Activated T-helper 9 cell treated with anti-CD3 and anti-CD28 coated beads, Interleukin-2, amount 50 U/mL, for 16 hours (primary cell): ENCODE measurements at regions not wholly inside any gene's neighbourhood (a gene's known extent, or its start where the extent isn't known, plus 50 kb on each side); places are given as distances from the start of the nearest gene placed in this dataset.
"Not testable (repeated sequence)": the region's sequence is repeated elsewhere in the genome, so short reads cannot be mapped to it uniquely, and the experiment has no call there.

Source experiments
- DNase-seq: peaks from one replicate; pipeline ENCODE4 v3.0.0-alpha.2; 2020; ENCODE audit warnings: low read depth

DNA sequence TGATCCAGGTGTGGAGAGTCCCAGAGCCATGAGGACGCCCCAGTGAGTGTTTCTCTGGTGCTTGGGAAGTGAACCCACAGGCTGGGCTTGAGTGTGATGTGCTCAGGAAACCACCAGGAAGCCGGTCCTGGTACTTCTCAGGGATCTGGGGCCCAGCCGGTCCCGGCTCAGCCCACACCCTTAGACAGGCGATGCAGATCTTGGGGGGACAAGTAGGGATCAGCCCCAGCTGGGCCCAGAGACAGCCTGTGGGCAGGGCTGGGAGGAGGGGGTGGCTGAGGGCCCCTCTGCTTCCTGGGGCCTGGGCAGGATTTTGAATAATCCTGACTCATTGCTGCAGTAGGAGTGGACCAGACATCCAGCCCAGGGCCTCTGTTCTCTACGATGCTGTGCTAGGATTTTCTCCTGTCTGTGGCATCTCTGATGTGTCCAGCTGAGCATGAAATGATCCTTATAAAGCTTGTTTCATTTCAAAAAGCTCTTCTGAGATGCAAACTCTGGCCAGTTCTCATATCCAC, 698.0 kb downstream of the PTPRU start:
- DNase-seq = no peak

DNA sequence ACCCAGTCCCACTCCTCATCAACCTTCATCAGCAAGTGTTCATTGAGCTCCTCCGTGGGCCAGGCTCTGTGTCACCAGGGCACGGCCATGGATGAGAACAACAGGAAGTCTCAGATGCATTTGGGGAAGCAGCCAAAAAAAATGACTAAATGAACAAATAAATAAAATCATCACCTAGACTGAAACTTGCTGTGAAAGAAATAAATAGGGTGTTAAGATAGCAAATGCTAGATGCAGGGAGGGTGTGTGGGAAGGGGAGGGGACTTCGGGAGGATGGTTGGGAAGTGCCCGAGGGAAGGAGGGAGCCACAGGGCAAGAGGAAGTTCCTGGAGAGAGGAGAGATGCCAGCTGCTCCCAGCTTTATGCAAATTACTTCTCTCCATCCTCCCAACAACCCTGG, 696.7 kb downstream of the PTPRU start:
- no peak for DNase-seq

DNA sequence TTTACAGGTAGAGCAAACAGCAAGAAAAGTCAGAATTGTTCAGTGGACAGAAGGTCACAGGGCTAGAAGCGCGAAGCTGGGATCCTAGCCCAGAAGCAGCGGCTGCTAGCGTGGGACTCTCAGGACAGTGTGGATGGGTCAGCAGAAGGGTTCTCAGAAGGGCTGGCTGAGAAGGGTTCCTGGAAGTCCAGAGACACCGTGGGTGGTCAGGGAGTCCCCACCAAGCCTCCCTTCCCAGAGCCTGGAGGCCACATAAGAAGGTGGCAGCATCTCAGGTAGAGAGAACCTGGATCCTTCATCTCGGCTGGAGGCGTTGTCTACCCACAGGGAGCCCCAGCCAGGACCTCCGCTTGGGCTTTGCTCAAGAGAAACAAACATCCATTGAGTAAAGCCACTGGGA, 696.3 kb downstream of the PTPRU start:
- no peak for DNase-seq

DNA sequence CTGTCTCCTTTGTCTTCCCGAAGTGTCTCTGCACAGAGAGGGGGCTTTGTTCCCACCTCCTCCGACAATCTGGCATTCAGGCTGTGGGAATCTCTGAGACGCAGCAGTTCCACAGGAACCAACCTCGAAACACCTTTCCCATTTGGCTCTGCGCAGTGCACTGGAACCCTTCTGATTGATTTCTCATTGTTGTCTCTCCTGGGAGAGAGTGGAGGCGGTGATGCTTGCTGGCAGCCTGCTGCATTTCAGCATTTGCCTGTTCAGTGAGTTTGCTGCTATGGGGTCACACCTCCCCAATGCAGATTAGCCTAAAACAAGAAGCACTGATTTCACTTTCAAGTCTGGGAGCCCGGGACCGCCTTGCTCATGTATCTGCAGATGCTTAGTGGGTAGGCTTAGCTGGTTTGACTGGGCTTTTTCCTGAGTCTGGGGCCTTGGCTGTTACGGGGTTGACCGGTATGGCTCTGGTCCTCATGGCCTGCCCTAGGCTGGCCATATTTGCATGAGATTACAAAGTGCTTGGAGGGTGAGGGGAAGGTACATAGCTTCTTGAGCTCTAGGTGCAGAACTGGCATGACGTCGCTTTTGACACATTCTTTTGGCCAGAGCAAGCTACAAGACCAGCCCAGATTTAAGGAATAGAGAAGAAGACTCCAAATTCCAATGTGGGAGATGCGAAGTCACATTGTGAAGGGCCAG, 695.3 kb downstream of the PTPRU start:
- no peak for DNase-seq

DNA sequence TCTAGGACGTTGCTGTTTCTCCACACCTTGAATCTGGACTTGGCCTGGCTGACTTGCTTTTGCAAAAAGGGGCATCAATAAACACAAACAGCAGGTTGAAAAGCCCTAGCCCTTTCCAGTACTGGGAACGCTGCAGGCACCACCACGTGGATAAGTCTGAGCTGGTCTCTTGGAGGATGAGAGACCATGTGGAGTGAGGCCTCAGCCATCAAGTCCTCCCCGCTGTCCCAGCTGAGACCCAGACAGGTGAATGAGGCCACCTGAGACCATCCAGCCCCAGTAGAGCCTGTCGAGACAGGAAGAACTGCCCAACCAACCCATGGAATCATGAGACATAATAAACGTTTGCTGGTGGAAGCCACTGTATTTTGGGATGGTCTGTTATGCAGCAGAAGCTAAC, 688.7 kb downstream of the PTPRU start:
- no peak for DNase-seq

DNA sequence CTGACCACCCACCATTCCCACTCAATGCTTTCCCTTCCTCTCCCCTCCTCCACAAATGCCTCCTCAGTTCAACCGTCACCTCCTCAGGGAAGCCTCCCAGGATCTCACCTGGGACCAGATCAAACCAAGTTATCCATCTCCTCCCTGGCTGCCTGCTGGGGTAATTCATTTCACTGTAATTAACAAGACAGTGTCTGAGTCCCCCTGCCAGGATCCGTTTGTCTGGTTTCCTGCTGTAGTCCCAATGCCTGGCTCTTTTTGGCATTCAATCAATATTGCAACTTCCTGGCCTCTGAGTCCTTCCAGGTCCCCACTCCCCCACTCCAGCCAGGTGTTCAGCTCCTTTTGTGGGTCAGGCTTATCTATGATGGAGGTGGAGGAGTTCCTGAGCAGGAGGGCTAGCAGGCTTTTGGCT, 687.7 kb downstream of the PTPRU start:
- no peak for DNase-seq

DNA sequence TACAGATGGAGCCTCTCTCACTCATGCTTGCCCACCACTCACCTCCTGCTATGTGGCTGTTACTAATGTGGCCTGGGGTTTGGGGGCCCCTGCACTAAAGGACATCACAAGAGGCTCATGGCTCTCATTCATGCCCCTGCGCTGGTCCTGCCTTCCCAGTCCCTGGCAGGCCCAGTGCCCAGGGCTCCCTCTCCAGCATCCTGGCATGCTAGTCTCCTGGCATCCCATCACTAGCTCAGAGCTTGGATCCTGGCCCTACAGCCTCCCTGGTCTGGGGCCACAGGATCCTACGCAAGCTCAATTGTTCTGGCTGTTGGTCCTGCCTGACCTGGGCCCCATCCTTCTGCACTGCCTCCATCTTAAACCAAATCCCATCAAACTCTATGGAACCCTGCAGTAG, 685.4 kb downstream of the PTPRU start:
- DNase-seq = no peak

DNA sequence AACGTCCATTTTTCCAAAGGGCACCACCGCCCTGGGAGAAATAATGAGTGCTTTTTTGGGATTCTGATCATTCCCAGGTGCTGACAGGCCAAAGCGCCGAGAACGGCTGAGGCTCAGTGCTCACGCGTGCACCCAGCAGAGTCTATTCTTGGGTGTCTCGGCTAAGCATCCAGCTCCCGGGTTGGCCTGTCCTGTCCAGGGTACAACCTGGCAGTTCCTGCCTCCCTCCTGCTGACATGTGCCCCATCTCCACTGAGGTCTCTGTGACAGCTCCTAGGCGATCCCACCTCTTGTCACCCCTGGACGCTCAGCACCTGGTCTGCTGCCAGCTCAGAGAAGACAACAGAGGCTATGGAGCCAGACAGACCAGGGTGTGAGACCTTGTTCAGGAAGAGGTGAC, 684.5 kb downstream of the PTPRU start:
- no peak for DNase-seq

DNA sequence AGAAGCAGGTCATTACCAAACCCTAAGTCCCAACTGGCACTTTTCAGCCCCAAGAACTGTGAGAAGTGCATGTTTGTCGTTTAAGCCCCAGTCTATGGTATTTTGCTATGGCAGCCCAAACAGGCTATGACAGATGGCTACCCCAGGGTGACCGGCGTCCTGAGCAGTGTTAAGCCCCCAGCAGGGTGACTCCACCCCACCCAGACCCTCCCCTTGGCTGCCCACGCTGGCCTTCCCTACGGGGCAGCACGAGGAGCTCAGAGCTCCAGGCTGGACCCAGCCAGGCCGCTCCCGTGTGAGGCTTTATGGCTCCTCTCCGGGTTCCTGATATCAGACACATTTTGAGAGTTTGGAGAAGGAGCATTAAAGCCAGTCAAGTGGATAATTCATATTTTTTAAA, 684.0 kb downstream of the PTPRU start:
- no peak for DNase-seq

DNA sequence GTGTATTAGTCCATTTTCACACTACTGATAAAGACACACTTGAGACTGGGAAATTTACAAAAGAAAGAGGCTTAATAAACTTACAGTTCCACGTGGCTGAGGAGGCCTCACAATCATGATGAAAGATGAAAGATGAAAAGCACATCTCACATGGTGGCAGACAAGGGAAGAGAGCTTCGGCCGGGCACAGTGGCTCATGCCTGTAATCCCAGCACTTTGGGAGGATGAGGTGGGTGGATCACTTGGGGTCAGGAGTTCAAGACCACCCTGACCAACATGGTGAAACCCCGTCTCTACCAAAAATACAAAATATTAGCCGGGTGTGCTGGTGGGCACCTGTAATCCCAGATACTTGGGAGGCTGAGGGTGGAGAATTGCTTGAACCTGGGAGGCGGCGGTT, 682.7 kb downstream of the PTPRU start:
- not testable (repeated sequence) for DNase-seq

DNA sequence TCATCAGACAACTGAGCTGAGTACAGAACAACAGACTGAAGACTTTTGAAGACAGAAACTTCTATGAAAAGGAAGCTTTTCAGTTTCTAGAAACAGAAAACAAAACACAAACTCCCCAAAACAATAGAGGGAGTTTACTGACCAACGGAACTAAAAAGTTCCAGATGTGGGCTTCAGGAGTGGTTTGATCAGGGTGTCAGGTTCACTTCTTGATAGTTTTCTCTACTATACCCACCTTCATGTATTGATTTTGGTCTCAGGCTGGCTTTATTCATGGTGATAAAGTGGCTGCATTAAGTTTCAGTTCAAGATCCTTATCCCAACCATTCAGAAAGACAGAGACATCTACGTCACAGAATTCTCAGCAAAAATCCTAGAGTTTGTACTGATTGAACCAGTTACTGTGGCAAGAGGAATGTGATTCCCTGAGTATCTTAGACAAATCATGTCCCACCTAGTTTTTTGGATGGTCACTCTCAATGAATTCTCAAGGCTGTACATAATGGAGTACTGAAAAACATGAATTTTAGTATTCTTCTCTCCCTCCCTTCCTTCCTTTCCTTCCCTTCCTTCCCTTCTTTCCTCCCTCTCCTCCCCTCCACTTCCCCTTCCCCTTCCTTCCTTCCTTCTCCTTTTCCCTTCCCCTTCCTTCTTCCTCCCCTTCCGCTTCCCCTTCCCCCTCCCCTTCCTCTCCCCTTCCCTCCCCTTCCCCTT, 680.5 kb downstream of the PTPRU start:
- no peak for DNase-seq

DNA sequence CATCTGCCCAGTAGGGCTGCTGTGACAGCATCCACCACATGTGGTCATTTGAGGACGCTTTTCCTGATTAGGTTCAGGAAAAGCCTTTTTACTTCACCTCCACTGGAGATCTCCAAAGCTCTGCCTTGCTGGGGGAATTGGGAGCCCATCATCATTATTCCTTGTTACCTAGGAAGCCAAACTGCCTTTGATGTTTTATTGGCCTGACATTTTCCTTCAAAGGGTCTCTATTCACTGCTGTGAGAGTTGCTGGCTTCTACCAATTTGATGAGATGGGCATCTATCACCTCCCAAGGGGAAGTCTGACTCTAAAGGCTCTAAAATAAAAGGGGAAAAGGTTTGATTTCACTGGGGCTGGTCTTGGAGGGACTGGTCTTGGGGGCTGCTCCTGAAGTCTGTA, 678.6 kb downstream of the PTPRU start:
- no peak for DNase-seq

DNA sequence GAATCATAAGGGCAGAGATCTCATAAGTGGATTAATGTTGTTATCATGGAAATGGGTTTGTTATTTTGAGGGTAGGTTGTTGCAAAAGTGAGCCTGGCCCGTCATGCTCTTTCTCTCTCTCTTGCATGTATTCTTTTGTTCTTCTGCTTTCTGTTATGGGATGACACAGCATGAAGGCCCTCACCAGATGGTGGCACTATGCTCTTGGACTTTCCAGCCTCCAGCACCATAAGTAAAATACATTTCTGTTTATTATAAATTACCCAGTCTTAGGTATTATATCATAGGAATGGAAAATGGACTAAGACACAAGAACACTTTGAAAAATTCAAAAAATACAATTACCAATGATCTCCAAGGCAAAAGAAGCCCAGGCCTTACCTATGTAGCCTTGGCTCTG, 676.1 kb downstream of the PTPRU start:
- no peak for DNase-seq

DNA sequence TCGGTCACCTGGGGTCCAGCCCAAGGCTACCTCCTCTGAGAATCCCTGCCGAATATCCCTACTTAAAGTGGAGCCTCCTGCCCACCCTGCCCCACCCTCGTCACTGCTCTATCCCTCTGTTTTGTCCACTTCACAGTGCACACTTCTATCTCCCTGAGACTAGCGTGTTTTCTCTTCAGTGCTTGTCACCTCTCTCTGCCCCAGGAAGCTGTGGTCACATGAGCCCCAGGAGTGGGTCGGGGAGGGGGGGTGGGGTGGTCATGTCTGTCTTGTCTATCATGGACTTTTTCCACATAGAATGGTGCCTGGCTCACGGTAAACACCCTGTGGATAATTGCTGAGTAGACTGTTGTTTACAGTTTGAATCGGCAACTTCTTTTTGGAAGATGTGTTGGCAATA, 673.6 kb downstream of the PTPRU start:
- DNase-seq = no peak

DNA sequence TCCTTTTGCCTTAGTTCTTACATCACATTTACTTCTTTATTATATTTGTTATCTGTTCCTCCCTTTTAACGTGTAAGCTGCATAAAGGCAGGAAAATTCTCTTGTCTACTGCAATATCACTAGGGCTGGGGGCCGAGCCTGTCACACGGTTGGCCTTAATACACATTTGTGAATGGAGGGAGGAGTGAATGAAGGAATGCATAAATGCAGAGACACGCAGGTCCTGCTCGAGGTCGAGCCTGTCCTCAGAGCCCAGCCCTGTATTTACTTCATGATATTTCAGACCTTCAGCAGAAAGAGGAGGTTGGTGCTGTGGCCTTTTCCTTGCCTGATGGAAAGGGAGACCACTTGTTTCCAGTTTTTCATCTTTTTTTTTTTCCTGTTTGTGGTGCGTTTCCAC, 671.3 kb downstream of the PTPRU start:
- DNase-seq = no peak

DNA sequence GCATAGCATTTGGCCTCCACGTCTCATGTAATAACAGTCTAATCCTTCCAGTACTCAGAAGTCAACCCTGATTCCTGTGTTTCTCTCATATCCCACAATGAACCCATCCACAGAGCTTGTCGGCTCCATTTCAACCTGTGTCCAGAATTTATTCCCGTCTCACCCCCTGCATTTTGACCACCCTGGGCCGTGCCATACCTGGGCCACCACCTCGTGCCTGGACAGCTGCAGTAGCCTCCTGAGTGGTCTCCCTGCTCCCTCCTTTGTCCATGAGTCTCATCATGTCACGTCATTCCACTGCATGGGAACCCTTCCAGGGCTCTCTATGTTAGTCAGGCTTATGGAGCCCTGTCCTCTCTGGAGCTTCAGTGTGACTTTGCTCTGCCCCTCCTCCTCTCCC, 670.6 kb downstream of the PTPRU start:
- DNase-seq = no peak

DNA sequence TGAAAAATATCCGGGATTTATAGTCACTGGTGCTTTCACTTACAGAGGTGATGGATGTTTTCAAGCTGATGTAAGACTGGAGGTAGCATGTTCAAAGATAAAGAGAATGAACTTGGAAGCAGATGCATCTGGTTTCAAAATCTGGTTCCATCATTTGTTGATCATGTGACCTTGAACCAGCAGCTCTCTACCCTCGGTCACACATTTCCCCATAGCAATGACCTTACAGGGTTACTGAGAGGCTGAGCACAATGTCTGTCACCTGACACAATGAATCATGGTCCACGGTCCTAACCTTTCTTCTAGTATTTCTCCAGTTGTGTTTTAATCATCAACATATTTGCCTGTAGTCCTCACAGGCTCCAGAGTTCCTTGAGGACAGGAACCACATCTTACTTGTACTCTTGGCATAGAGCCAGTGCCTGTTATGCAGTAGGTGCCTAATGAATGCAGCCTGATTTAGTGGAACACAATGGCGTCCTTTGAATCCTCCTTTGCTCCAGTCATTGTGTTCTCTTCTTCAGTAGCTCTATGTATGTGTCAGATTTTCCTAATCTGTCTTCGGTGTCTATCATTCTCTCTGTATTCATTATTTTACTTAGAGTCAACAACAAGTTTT, 667.3 kb downstream of the PTPRU start:
- DNase-seq = no peak

DNA sequence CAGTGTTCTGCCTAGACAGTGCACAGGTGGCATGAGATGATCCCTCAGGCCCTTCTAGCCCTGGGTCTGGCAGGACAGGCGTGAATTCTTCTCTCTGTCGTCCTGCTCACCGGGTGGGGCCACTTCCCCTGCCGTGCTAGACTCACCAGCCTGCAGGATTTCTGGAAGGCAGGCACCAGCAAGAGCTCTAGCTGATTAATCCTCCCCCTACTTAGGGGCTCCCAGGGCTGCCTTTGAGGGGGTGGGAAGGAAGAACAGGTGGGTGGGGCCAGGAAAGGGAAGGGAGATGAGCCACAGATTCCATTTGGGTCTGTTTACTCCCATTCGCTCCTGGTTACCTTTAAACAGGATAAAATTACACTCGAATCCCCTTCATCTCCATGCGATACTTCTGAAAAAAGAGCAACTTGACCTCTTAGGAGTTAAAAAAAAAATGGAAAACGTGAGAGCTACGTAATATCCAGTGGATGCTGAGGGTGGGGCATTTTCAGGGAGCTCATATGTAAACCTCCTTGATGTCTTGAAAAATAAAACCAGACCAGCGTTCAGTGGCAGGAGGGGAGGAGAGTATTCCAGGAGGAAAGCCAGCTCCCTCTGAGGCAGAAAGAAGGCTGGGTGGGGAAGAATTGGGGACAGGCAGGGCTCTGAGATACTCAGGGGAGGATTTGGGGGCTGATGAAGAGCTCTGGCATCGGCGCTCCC, 665.5 kb downstream of the PTPRU start:
- no peak for DNase-seq

DNA sequence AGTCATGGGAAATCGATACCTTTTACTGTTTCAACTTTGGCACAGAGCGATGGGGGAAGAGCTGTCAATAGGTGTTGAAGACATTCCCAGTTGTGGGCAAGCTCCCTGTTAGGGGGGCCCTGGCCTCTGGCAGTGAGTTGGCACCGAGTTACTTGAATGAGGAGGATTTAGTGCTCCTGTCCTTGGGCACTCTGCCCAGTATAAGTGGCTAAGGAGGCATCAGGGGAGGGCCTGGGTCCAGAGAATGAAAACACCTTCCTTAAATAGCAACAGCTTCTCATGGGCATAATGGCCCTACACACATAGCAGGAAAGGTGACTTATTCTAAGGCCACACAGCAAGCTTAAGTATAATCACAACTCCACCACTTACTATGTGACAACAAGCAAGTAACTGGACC, 664.4 kb downstream of the PTPRU start:
- DNase-seq = no peak

DNA sequence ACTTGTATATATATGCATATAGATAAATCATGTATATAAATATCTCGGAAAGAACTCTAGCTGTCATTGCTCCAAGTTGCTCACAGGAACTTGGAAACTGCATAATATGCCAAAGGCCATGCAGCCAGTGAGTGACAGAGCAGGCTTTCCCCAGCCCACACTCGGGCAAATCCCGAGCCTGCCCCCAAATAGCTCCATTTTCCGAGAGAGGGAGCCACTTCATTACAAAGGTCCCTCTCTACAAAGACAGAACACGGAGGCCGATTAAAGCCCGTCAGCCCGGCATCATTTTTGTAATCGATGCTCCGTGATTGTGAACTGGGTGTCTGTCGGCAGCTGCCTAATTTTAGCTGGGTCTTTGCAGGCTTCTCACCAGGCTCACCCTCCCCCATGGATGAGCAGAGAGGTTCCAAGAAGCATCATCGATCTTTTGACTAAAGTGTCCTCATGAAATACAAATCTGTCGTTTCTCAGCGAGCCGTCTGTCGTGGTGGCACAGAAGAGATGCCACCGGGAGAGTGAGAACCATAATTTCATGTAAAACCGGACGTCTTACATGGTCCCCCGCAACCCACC, 663.9 kb downstream of the PTPRU start:
- DNase-seq = no peak

DNA sequence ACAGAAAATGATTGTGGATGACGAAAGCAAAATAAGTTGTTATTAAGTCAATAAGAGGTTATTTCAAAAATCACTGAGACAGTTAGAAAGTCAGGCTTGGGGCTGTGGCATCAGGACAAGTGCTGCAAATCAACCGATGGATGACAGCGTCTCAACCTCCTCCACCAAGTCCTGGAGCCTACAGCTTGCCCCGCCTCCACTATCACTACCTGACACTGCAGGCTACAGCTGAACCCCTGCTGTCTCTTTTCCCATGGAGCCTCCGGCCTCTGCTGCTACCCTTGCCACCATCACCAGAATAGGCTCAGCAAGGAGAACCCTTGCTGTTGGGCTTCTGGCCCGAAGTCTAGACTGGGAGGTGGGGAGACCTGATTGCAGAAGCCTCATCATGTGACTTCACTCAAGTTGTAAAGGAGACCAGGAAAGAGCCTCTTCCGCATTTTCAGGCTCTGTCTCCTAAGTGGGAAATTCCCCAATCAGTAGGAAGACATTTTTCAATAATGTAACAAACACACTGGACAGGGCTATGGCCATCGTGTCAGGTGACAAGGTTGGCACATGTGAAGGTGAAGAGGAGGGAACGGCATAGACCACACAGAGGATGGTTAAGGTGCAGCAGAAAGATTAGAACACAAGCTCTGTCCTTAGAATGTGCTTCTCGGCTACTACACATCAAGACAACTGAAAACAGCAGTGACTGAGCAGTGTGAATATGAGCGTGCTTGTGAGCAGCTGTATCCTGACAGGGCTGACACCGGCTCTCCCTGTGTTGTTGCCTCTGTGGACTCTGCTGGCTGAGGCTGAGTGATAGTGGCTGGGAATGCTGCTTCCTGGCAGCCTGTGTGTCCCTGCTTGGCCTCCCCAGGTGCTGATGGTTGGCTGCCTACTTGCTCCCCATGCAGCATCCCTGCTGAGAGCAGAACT, 660.7 kb downstream of the PTPRU start:
- no peak for DNase-seq
